Subcutaneous abdominal adipose tissue (tissue), 5 donors: ENCODE measurements at regions not wholly inside any gene's neighbourhood (a gene's known extent, or its start where the extent isn't known, plus 50 kb on each side); places are given as distances from the start of the nearest gene placed in this dataset.

ENCODE experiments used
- H3K27ac ChIP-seq: one replicate; pipeline ENCODE4 v1.7.0; 2013; ENCODE audit warnings: low read depth, mild to moderate bottlenecking, inconsistent platforms, low read length, moderate library complexity
- H3K27me3 ChIP-seq, 5 donors: one replicate each; pipeline ENCODE4 v1.7.0; 2013; ENCODE audit warnings: low read length in 5 of 5, inconsistent platforms in 1 of 5; ENCODE audit not compliant: control insufficient read depth in 5 of 5, insufficient read depth in 4 of 5
- H3K36me3 ChIP-seq, 5 donors: one replicate each; pipeline ENCODE4 v1.7.0; 2013; ENCODE audit warnings: low read length in 5 of 5; ENCODE audit not compliant: control insufficient read depth in 5 of 5, insufficient read depth in 5 of 5
- H3K4me1 ChIP-seq, 5 donors: one replicate each; pipeline ENCODE4 v1.7.0; 2013; ENCODE audit warnings: low read length in 5 of 5, mild to moderate bottlenecking in 3 of 5, moderate library complexity in 1 of 5; ENCODE audit not compliant: control insufficient read depth in 5 of 5, insufficient read depth in 5 of 5
- H3K4me3 ChIP-seq, 5 donors: one replicate each; pipeline ENCODE4 v1.7.0; 2013; ENCODE audit warnings: low read length in 5 of 5, low read depth in 1 of 5
- H3K9ac ChIP-seq, 5 donors: one replicate each; pipeline ENCODE4 v1.7.0; 2013; ENCODE audit warnings: low read length in 5 of 5, mild to moderate bottlenecking in 4 of 5, moderate library complexity in 3 of 5
- H3K9me3 ChIP-seq, 5 donors: one replicate each; pipeline ENCODE4 v1.7.0; 2013; ENCODE audit warnings: low read length in 5 of 5; ENCODE audit not compliant: control insufficient read depth in 5 of 5
- donor health status: healthy.
- donor health status: healthy.
- donor health status: healthy.
- donor health status: healthy.
- donor health status: healthy.

- Histone ChIP-seq H3K4me1 (no peaks in the 10 kb centered on the region), H3K27ac (no peak overlapping the region), H3K36me3 (no peaks in the 10 kb centered on the region), H3K4me3 (no peak overlapping the region), H3K9me3 (no peaks in the 10 kb centered on the region), H3K27me3 (no peaks in the 10 kb centered on the region), H3K9ac (no peak overlapping the region)
Measured at GRCh38 chr5:85823462-85824426, 794.0 kb upstream of the COX7C start.

- Histone ChIP-seq H3K9me3 (peaks cover 0 to 4% (median 0%) of the 10 kb centered on the region in 5 donors), H3K4me1 (no peaks in the 10 kb centered on the region), H3K36me3 (no peaks in the 10 kb centered on the region), H3K4me3 (no peak overlapping the region), H3K9ac (no peak overlapping the region), H3K27ac (no peak overlapping the region), H3K27me3 (no peaks in the 10 kb centered on the region)
Measured at GRCh38 chr5:85838781-85839180, 779.0 kb upstream of the COX7C start.

- Histone ChIP-seq H3K4me1 (no peaks in the 10 kb centered on the region), H3K27me3 (no peaks in the 10 kb centered on the region), H3K9ac (no peak overlapping the region), H3K27ac (no peak overlapping the region), H3K4me3 (no peak overlapping the region), H3K9me3 (peaks cover 0 to 4% (median 0%) of the 10 kb centered on the region in 5 donors), H3K36me3 (no peaks in the 10 kb centered on the region)
Measured at GRCh38 chr5:85841653-85842052, 776.1 kb upstream of the COX7C start.

- Histone ChIP-seq H3K9me3 (peaks cover 0 to 4% (median 0%) of the 10 kb centered on the region in 5 donors), H3K4me3 (no peak overlapping the region), H3K4me1 (no peaks in the 10 kb centered on the region), H3K36me3 (no peaks in the 10 kb centered on the region), H3K27ac (no peak overlapping the region), H3K27me3 (no peaks in the 10 kb centered on the region), H3K9ac (no peak overlapping the region)
Measured at GRCh38 chr5:85843535-85843934, 774.2 kb upstream of the COX7C start.

- no peaks in the 10 kb centered on the region for H3K4me1 ChIP-seq
- H3K27ac ChIP-seq, result no peak overlapping the region
- H3K4me3 ChIP-seq, result no peak overlapping the region
- H3K9me3 ChIP-seq, result no peaks in the 10 kb centered on the region
- no peaks in the 10 kb centered on the region for H3K27me3 ChIP-seq
- no peak overlapping the region for H3K9ac ChIP-seq
- H3K36me3 ChIP-seq, result no peaks in the 10 kb centered on the region
Measured at GRCh38 chr5:85849411-85849810, 768.3 kb upstream of the COX7C start.

- no peak overlapping the region for H3K9ac ChIP-seq
- H3K27me3 ChIP-seq, result no peaks in the 10 kb centered on the region
- H3K4me1 ChIP-seq, result no peaks in the 10 kb centered on the region
- H3K27ac ChIP-seq, result no peak overlapping the region
- peaks cover 0 to 3% (median 0%) of the 10 kb centered on the region in 5 donors for H3K9me3 ChIP-seq
- H3K4me3 ChIP-seq, result no peak overlapping the region
- H3K36me3 ChIP-seq, result no peaks in the 10 kb centered on the region
Measured at GRCh38 chr5:85865296-85865695, 752.4 kb upstream of the COX7C start.

- no peaks in the 10 kb centered on the region for H3K4me1 ChIP-seq
- no peak overlapping the region for H3K9ac ChIP-seq
- no peaks in the 10 kb centered on the region for H3K27me3 ChIP-seq
- no peaks in the 10 kb centered on the region for H3K36me3 ChIP-seq
- no peaks in the 10 kb centered on the region for H3K9me3 ChIP-seq
- H3K4me3 ChIP-seq, result no peak overlapping the region
- no peak overlapping the region for H3K27ac ChIP-seq
Measured at GRCh38 chr5:85868070-85868469, 749.7 kb upstream of the COX7C start.

- Histone ChIP-seq H3K36me3 (no peaks in the 10 kb centered on the region), H3K4me1 (no peaks in the 10 kb centered on the region), H3K27me3 (peaks cover 0 to 2% (median 0%) of the 10 kb centered on the region in 5 donors), H3K9me3 (no peaks in the 10 kb centered on the region), H3K4me3 (no peak overlapping the region), H3K27ac (no peak overlapping the region), H3K9ac (no peak overlapping the region)
Measured at GRCh38 chr5:85893996-85894395, 723.7 kb upstream of the COX7C start.

GRCh38 chr5:85896514-85896913 lies 721.2 kb upstream of the COX7C start:
- H3K36me3 ChIP-seq, result no peaks in the 10 kb centered on the region
- no peaks in the 10 kb centered on the region for H3K9me3 ChIP-seq
- H3K27me3 ChIP-seq, result peaks cover 0 to 2% (median 0%) of the 10 kb centered on the region in 5 donors
- no peak overlapping the region for H3K9ac ChIP-seq
- no peak overlapping the region for H3K27ac ChIP-seq
- H3K4me3 ChIP-seq, result no peak overlapping the region
- no peaks in the 10 kb centered on the region for H3K4me1 ChIP-seq

- Histone ChIP-seq H3K27me3 (no peaks in the 10 kb centered on the region), H3K36me3 (no peaks in the 10 kb centered on the region), H3K9ac (no peak overlapping the region), H3K9me3 (no peaks in the 10 kb centered on the region), H3K4me3 (no peak overlapping the region), H3K4me1 (no peaks in the 10 kb centered on the region), H3K27ac (no peak overlapping the region)
Measured at GRCh38 chr5:85906460-85906859, 711.3 kb upstream of the COX7C start.
